GM12878 (cell line): ENCODE measurements at regions not wholly inside any gene's neighbourhood (a gene's known extent, or its start where the extent isn't known, plus 50 kb on each side); places are given as distances from the start of the nearest gene placed in this dataset.

Experiments
- ATAC-seq: fragments of 200-7000 bp; cut with Tn5 transposase; 3 replicates; pipeline ENCODE4 v1.9.1; 2020; ENCODE audit warnings: mild to moderate bottlenecking, moderate library complexity
- BruUV-seq: library from RNA; stranded (reverse); fragments of 400-500 nt; replicated peaks from 2 replicates; lab custom pipeline; 2021; lab: Mats Ljungman, UMichigan
- CTCF ChIA-PET: fragments of 300-600 bp; sonication (Branson Sonifier 250); formaldehyde crosslinking; extraction: SDS; loops from one replicate; lab custom pipeline; 2021; ENCODE audit warnings: inconsistent platforms; lab: Yijun Ruan, JAX
- POLR2A ChIA-PET: fragments of 350-600 bp; formaldehyde crosslinking; extraction: SDS; loops from one replicate; lab custom pipeline; 2021; ENCODE audit warnings: inconsistent platforms; lab: Charles Lee
- RAD21 ChIA-PET: fragments of 300-600 bp; sonication (Branson Sonifier 250); formaldehyde crosslinking; loops from one replicate; lab custom pipeline; 2023; ENCODE audit warnings: antibody characterized with exemption; ENCODE audit not compliant: unreplicated experiment; lab: Charles Lee
- SMC1A ChIA-PET: fragments of 300-600 bp; sonication (Branson Sonifier 250); formaldehyde crosslinking; loops from one replicate; lab custom pipeline; 2023; ENCODE audit not compliant: unreplicated experiment, uncharacterized antibody; lab: Charles Lee
- DNase-seq: peaks from one replicate; pipeline ENCODE4 v3.0.0-alpha.2; 2011; ENCODE audit warnings: low read depth, low spot score
- FAIRE-seq: peaks from 3 replicates; lab custom pipeline; 2011; peaks lifted over from hg19 to GRCh38; lab: Jason Lieb, UNC
- H2AFZ ChIP-seq: 2 replicates; pipeline ENCODE4 v1.6.0; 2011; ENCODE audit warnings: low read depth, low read length, control low read depth; ENCODE audit not compliant: control insufficient read depth
- H3K27ac ChIP-seq: 2 replicates; pipeline ENCODE4 v1.5.1; 2011; ENCODE audit warnings: control low read depth; ENCODE audit not compliant: control insufficient read depth, insufficient read depth
- H3K27me3 ChIP-seq, 2 experiments: replicated peaks in 1 of 2; 2 replicates each; pipeline versions ENCODE4 v1.6.0 to v1.6.1; 2011; ENCODE audit warnings: low read length in 1 of 2; ENCODE audit not compliant: control insufficient read depth in 2 of 2, insufficient read depth in 2 of 2
- H3K36me3 ChIP-seq, 2 experiments: 2 replicates each; pipeline ENCODE4 v1.5.1; 2011; ENCODE audit warnings: low read length in 1 of 2; ENCODE audit not compliant: control insufficient read depth in 2 of 2, insufficient read depth in 2 of 2
- H3K4me1 ChIP-seq: 2 replicates; pipeline ENCODE4 v1.6.1; 2011; ENCODE audit warnings: mild to moderate bottlenecking, low read length, moderate library complexity, mixed read lengths; ENCODE audit not compliant: control insufficient read depth, insufficient read depth
- H3K4me2 ChIP-seq: 2 replicates; pipeline ENCODE4 v1.6.0; 2011; ENCODE audit warnings: control low read depth; ENCODE audit not compliant: control insufficient read depth, insufficient read depth
- H3K4me3 ChIP-seq: fragments of 200-600 bp; sonication (generic); 2 replicates; pipeline ENCODE4 v1.5.1; 2016
- H3K79me2 ChIP-seq: 2 replicates; pipeline ENCODE4 v1.6.0; 2011; ENCODE audit warnings: low read length; ENCODE audit not compliant: control insufficient read depth, insufficient read depth
- H3K9ac ChIP-seq: 2 replicates; pipeline ENCODE4 v1.8.0; 2011; ENCODE audit warnings: low read length, control low read depth, mixed read lengths; ENCODE audit not compliant: control insufficient read depth, insufficient read depth
- H3K9me3 ChIP-seq: replicated peaks from 3 replicates; pipeline ENCODE4 v1.5.1; 2011; ENCODE audit warnings: mild to moderate bottlenecking, low read length; ENCODE audit not compliant: control insufficient read depth, insufficient read depth
- H4K20me1 ChIP-seq: 2 replicates; pipeline ENCODE4 v1.6.0; 2011; ENCODE audit not compliant: control insufficient read depth, insufficient read depth
- BACH1 ChIP-seq: fragments of 450-650 bp; IDR thresholded peaks from 2 replicates; pipeline ENCODE4 v1.6.1; 2017; ENCODE audit warnings: mild to moderate bottlenecking, borderline replicate concordance
- CBX5 ChIP-seq: sonication (generic); IDR thresholded peaks from 2 replicates; pipeline ENCODE4 v1.6.1; 2016; ENCODE audit warnings: low read depth, moderate library complexity, mild to moderate bottlenecking, inconsistent platforms
- KLF5 ChIP-seq: fragments of 450-650 bp; IDR thresholded peaks from 2 replicates; pipeline ENCODE4 v1.6.1; 2014; ENCODE audit warnings: mild to moderate bottlenecking; ENCODE audit not compliant: partially characterized antibody
- RBBP5 ChIP-seq: fragments of 200-600 bp; sonication (generic); conservative IDR thresholded peaks from 2 replicates; pipeline ENCODE4 v1.6.1; 2016
- SREBF1 ChIP-seq: IDR thresholded peaks from 2 replicates; pipeline ENCODE4 v1.6.1; 2012; ENCODE audit warnings: mild to moderate bottlenecking, low read length
- WGBS: methylation state at CpG from one replicate; pipeline ENCODE4 v1.1.6; 2016; ENCODE audit warnings: low lambda C conversion rate; ENCODE audit not compliant: insufficient replicate concordance, insufficient coverage; ENCODE audit errors: missing lambda C conversion rate; 5-methylcytosine and 5-hydroxymethylcytosine counted together
- in situ Hi-C: fragments of 300-500 bp; cut with MboI; formaldehyde crosslinking; loops from 9 replicates; pipeline ENCODE4 v1.14.3; 2018; ENCODE audit warnings: mixed read lengths
- intact Hi-C: fragments of 100-400 bp; cut with micrococcal nuclease; formaldehyde crosslinking; loops from one replicate; pipeline ENCODE4 v1.14.2; 2022; ENCODE audit not compliant: unreplicated experiment
- TF ChIP-seq, protein P1 (sequence below): fragments of 450-650 bp; IDR thresholded peaks from 2 replicates; pipeline ENCODE4 v1.6.1; 2017; ENCODE audit warnings: mild to moderate bottlenecking, low read depth, inconsistent platforms; ENCODE audit not compliant: poor library complexity, severe bottlenecking
- TF ChIP-seq, protein P2 (sequence below): IDR thresholded peaks from 2 replicates; pipeline ENCODE4 v1.6.1; 2012; ENCODE audit warnings: low read depth, low read length, improper control_type of control experiment

DNA sequence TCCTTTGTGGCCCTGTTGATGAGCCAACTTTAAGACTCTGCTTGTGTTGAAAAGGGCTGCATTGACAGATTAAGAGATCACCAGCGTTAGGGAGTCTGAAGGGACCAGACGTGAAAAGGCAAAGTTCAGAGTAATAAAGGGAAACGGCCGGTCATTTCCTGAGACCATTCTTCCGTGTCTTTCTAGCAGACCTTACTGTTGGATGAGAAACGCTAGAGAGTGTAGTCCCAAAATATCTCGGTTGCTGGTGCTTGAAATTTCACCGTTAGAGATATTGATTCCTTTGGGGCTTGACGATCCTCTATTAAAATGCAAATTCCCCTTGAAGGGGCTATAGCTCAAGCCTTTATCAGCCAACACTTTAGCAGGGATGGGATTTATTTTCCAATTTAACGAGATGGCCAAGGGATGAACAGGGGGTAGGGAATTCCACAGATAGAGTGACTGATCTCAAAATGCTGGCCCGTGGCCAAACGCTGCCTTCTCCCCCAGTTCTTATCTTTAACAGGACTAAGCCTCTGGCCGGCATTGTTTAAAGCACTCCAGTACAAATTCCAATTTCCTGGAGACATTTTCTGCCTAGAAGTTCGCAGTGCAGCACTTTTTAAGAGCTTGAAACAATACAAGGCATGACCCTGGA lies 250.4 kb downstream of the TJP1 start:
- no peak for DNase-seq
- intact Hi-C loops (no loop called here), in situ Hi-C loops (no loop called here)
- Histone ChIP-seq H3K4me3 (no peak overlapping the region), H3K9ac (no peak overlapping the region), H3K4me1 (no peaks in the 10 kb centered on the region), H3K27ac (no peak overlapping the region), H2AFZ (no peak overlapping the region), H4K20me1 (no peaks in the 10 kb centered on the region), H3K9me3 (no peaks in the 10 kb centered on the region; the same call in 2 of the 3 replicates), H3K27me3 (peaks cover 0 to 8% of the 10 kb centered on the region in 2 experiments; a peak in 1 of 4 replicates), H3K4me2 (no peak overlapping the region), H3K79me2 (no peaks in the 10 kb centered on the region), H3K36me3 (no peaks in the 10 kb centered on the region)
- BruUV-seq: no TSS peak
- FAIRE-seq: no peak
- TF ChIP-seq BACH1 (no peak), CBX5 (no peak), KLF5 (no peak), RBBP5 (no peak), SREBF1 (no peak)
- TF ChIP-seq, protein P1, sequence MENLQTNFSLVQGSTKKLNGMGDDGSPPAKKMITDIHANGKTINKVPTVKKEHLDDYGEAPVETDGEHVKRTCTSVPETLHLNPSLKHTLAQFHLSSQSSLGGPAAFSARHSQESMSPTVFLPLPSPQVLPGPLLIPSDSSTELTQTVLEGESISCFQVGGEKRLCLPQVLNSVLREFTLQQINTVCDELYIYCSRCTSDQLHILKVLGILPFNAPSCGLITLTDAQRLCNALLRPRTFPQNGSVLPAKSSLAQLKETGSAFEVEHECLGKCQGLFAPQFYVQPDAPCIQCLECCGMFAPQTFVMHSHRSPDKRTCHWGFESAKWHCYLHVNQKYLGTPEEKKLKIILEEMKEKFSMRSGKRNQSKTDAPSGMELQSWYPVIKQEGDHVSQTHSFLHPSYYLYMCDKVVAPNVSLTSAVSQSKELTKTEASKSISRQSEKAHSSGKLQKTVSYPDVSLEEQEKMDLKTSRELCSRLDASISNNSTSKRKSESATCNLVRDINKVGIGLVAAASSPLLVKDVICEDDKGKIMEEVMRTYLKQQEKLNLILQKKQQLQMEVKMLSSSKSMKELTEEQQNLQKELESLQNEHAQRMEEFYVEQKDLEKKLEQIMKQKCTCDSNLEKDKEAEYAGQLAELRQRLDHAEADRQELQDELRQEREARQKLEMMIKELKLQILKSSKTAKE: no peak
- TF ChIP-seq, protein P2, sequence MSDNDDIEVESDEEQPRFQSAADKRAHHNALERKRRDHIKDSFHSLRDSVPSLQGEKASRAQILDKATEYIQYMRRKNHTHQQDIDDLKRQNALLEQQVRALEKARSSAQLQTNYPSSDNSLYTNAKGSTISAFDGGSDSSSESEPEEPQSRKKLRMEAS: no peak
- ChIA-PET SMC1A (interaction anchor here (0.7 kb wide), 1 partner anchor 469 kb away, joined by 3 read pairs; no protein-coding TSS in a partner anchor), POLR2A (no interaction called here), CTCF (no interaction called here), RAD21 (no interaction called here)
- no peak for ATAC-seq
- WGBS: 8% methylated on average over 14 of the region's 14 CpGs
